ENCODE measurements at regions not wholly inside any gene's neighbourhood (a gene's known extent, or its start where the extent isn't known, plus 50 kb on each side); places are given as distances from the start of the nearest gene placed in this dataset.
A peak's percentile ranks its signal among the peaks of the same experiment; 100 is the strongest.

DNA sequence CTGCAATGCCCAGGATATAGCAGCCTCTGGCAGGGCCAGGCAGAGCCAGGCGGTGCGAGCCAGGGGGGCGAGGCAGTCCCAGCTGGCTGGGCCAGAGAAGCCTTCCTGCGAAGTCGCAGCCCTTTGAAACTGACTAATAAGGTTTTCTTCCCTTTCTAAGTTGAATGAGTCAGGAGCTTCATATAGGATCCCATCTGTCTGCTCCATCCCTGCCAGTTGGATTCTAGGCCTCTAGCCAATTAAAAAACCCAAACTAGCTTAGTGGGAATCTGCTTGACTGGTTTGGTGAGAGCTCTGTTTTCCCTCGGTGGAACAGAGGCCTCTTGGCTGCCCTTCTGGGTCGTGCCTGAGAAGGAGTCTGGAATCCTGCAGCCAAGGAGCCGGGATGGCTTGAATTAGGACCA is 70.1 kb upstream of the RAPGEF1 start:
- Mint-ChIP-seq H3K9me3 (ENCODE audit: unreplicated experiment) (no peaks in the 10 kb centered on the region), H3K4me1 (ENCODE audit: unreplicated experiment) (peaks cover 6% of the 10 kb centered on the region), H3K27ac (ENCODE audit: unreplicated experiment) (no peak overlapping the region), H3K27me3 (ENCODE audit: unreplicated experiment) (peaks cover 2% of the 10 kb centered on the region), H3K4me3 (ENCODE audit: unreplicated experiment) (no peak overlapping the region), H3K36me3 (ENCODE audit: low read depth, unreplicated experiment) (no peaks in the 10 kb centered on the region)
- DNase-seq (ENCODE audit: low spot score): no peak
- TF ChIP-seq, protein P1, sequence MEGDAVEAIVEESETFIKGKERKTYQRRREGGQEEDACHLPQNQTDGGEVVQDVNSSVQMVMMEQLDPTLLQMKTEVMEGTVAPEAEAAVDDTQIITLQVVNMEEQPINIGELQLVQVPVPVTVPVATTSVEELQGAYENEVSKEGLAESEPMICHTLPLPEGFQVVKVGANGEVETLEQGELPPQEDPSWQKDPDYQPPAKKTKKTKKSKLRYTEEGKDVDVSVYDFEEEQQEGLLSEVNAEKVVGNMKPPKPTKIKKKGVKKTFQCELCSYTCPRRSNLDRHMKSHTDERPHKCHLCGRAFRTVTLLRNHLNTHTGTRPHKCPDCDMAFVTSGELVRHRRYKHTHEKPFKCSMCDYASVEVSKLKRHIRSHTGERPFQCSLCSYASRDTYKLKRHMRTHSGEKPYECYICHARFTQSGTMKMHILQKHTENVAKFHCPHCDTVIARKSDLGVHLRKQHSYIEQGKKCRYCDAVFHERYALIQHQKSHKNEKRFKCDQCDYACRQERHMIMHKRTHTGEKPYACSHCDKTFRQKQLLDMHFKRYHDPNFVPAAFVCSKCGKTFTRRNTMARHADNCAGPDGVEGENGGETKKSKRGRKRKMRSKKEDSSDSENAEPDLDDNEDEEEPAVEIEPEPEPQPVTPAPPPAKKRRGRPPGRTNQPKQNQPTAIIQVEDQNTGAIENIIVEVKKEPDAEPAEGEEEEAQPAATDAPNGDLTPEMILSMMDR (IDR thresholded peaks at IDR 0.05; ENCODE audit: unreplicated experiment): no peak

DNA sequence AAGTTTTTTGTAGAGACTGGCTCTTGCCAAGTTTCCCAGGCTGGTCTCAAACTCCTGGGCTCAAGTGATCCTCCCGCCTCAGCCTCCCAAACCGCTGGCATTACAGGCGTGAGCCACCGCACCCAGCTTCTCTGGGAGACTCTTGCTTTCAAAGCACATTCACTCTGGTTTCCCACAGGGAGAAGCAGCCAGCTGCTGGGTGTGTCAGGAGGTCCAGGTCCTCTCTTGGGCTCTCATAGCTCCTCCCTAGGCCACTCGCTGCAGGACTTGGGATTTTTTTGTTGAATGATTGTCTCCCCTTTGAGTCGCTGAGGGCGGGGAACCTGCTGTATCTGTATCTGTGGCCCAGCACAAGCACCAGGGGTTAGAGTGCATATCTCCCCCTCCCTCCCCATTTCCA is 68.4 kb upstream of the RAPGEF1 start:
- H3K4me1 Mint-ChIP-seq (ENCODE audit: unreplicated experiment): peaks cover 6% of the 10 kb centered on the region
- no peak overlapping the region for H3K27ac Mint-ChIP-seq (ENCODE audit: unreplicated experiment)
- no peak overlapping the region for H3K4me3 Mint-ChIP-seq (ENCODE audit: unreplicated experiment)
- no peak for DNase-seq (ENCODE audit: low spot score)
- no peaks in the 10 kb centered on the region for H3K36me3 Mint-ChIP-seq (ENCODE audit: low read depth, unreplicated experiment)
- TF ChIP-seq, protein P1 (IDR thresholded peaks at IDR 0.05; ENCODE audit: unreplicated experiment): no peak
- no peaks in the 10 kb centered on the region for H3K9me3 Mint-ChIP-seq (ENCODE audit: unreplicated experiment)
- peaks cover 2% of the 10 kb centered on the region for H3K27me3 Mint-ChIP-seq (ENCODE audit: unreplicated experiment)

DNA sequence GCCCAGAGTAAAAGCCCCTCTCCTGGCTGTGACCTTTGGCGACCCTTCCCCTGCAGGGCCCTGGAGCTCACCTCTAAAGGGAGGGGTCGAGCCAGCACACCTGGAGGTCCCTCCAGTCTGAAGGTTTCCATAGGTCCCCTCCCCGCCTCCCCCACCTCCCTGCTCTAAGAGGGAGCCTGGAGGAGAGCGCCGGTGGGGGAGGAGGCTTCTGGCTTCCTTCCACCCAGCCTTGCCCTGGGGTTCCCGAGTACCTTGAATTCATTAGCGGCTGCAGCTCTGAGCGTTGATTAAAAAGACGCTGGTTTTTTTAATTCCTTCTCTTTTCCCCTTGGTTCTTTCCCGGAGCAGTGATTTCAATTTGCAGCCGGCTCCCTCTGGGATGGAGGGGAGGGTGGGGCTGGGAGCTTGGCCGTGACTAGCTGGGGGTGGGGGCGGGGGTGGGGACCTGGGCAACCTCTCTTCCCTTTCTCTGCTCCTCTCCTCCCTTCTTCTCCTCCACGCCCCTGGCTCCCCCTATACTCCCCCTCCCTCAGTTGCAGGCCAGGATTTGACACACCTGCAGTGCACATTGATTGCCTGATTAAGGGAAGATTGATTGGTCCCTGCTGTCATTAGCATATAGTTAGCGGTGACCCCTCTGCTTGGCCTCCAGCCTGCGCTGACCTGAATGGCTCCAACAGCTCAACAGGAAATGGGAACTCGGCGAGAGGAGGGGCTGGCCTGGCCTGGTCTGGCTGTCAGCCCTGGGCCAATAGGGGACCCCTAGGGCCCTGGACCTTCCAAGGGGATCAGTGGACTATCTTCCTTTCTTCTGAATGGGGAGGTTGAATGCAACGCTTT is 67.5 kb upstream of the RAPGEF1 start:
- no peak overlapping the region for H3K27ac Mint-ChIP-seq (ENCODE audit: unreplicated experiment)
- no peaks in the 10 kb centered on the region for H3K36me3 Mint-ChIP-seq (ENCODE audit: low read depth, unreplicated experiment)
- peaks cover 2% of the 10 kb centered on the region for H3K27me3 Mint-ChIP-seq (ENCODE audit: unreplicated experiment)
- TF ChIP-seq, protein P1 (IDR thresholded peaks at IDR 0.05; ENCODE audit: unreplicated experiment): no peak
- H3K4me3 Mint-ChIP-seq (ENCODE audit: unreplicated experiment): no peak overlapping the region
- H3K9me3 Mint-ChIP-seq (ENCODE audit: unreplicated experiment): no peaks in the 10 kb centered on the region
- H3K4me1 Mint-ChIP-seq (ENCODE audit: unreplicated experiment): peaks cover 6% of the 10 kb centered on the region
- DNase-seq (ENCODE audit: low spot score): peak; percentile 18

DNA sequence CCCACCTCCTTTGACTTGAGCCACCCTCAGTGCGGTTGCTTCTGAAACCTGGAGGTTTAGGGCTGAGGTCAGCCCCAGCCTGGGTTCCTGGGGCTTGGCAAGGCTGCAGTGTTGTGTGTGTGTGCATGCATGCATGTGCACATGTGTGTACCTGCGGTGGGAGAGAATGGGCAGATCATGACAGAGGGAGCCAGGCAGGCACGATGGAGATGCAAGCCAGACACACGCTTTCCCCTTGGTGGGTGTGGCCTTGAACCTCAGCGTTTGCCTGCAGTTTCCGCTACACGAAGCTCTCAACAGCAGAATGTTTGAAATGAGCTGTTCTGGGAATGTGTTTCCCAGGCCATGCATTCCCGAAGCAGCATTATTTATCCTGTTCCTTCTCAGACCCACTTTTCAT is 65.9 kb upstream of the RAPGEF1 start:
- Mint-ChIP-seq H3K4me1 (ENCODE audit: unreplicated experiment) (peaks cover 6% of the 10 kb centered on the region), H3K36me3 (ENCODE audit: low read depth, unreplicated experiment) (no peaks in the 10 kb centered on the region), H3K27ac (ENCODE audit: unreplicated experiment) (no peak overlapping the region), H3K27me3 (ENCODE audit: unreplicated experiment) (peaks cover 5% of the 10 kb centered on the region), H3K4me3 (ENCODE audit: unreplicated experiment) (no peak overlapping the region), H3K9me3 (ENCODE audit: unreplicated experiment) (no peaks in the 10 kb centered on the region)
- TF ChIP-seq, protein P1 (IDR thresholded peaks at IDR 0.05; ENCODE audit: unreplicated experiment): no peak
- DNase-seq (ENCODE audit: low spot score): no peak

DNA sequence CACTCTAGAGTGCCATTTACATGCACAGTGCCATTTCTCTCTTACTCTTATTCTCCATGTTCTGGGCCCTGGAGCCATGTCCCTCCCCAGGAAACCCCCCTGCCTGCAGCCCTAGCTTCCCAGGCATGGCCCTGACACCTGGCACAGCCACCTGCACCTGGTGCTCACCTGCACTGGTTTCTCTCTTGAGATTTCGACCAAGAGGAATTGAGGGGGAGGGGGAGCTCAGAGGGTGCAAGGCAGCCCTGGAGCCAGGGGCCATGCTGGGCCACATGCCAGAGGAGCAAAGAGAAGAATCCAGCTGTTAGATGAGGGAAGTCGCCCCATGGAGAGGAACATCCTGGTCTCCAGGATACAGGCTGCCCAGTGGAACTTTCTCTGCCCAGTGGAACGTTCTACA is 65.0 kb upstream of the RAPGEF1 start:
- peaks cover 5% of the 10 kb centered on the region for H3K27me3 Mint-ChIP-seq (ENCODE audit: unreplicated experiment)
- DNase-seq (ENCODE audit: low spot score): no peak
- no peak overlapping the region for H3K27ac Mint-ChIP-seq (ENCODE audit: unreplicated experiment)
- no peaks in the 10 kb centered on the region for H3K36me3 Mint-ChIP-seq (ENCODE audit: low read depth, unreplicated experiment)
- TF ChIP-seq, protein P1 (IDR thresholded peaks at IDR 0.05; ENCODE audit: unreplicated experiment): no peak
- H3K4me1 Mint-ChIP-seq (ENCODE audit: unreplicated experiment): peaks cover 6% of the 10 kb centered on the region
- no peaks in the 10 kb centered on the region for H3K9me3 Mint-ChIP-seq (ENCODE audit: unreplicated experiment)
- no peak overlapping the region for H3K4me3 Mint-ChIP-seq (ENCODE audit: unreplicated experiment)
